ENCODE measurements at regions not wholly inside any gene's neighbourhood (a gene's known extent, or its start where the extent isn't known, plus 50 kb on each side); places are given as distances from the start of the nearest gene placed in this dataset.

GRCh38 chr5:42905827-42906226 lies 94.1 kb upstream of the SELENOP start:
- intact Hi-C loops (cut with DNase I), result no loop called here
- H3K4me1 ChIP-seq, result peaks cover 0 to 8% (median 0%) of the 10 kb centered on the region in 4 donors
- no peaks in the 10 kb centered on the region for H3K36me3 ChIP-seq
- no peak overlapping the region for H3K27ac ChIP-seq
- DNase-seq (no peak), ATAC-seq (no peak)
- no peaks in the 10 kb centered on the region for H3K27me3 ChIP-seq
- H3K4me3 ChIP-seq, result no peak overlapping the region
- 100% methylated on average over 1 of the region's 1 CpG for WGBS (ENCODE audit: insufficient coverage, low coverage, low lambda C conversion rate, missing lambda C conversion rate)
- H3K9me3 ChIP-seq, result no peaks in the 10 kb centered on the region
- TF ChIP-seq POLR2A (IDR thresholded peaks at IDR 0.05) (no peak), CTCF (IDR thresholded peaks at IDR 0.05) (no peak)

- intact Hi-C loops (cut with DNase I), result no loop called here
- no peaks in the 10 kb centered on the region for H3K4me1 ChIP-seq
- H3K36me3 ChIP-seq, result no peaks in the 10 kb centered on the region
- WGBS (ENCODE audit: insufficient coverage, low coverage, low lambda C conversion rate, missing lambda C conversion rate), result 100% methylated on average over 1 of the region's 1 CpG
- H3K9me3 ChIP-seq, result no peaks in the 10 kb centered on the region
- H3K4me3 ChIP-seq, result no peak overlapping the region
- ATAC-seq, result no peak
- no peak for TF ChIP-seq POLR2A (IDR thresholded peaks at IDR 0.05)
- no peak for TF ChIP-seq CTCF (IDR thresholded peaks at IDR 0.05)
- no peaks in the 10 kb centered on the region for H3K27me3 ChIP-seq
- no peak overlapping the region for H3K27ac ChIP-seq
- DNase-seq, result no peak
Measured at GRCh38 chr5:42900734-42901133, 89.0 kb upstream of the SELENOP start.

GRCh38 chr5:42898760-42899159 lies 87.1 kb upstream of the SELENOP start:
- intact Hi-C loops (cut with DNase I), result no loop called here
- no peak overlapping the region for H3K27ac ChIP-seq
- H3K27me3 ChIP-seq, result no peaks in the 10 kb centered on the region
- no peak for ATAC-seq
- no peak for TF ChIP-seq POLR2A (IDR thresholded peaks at IDR 0.05)
- TF ChIP-seq CTCF (IDR thresholded peaks at IDR 0.05), result no peak
- H3K36me3 ChIP-seq, result no peaks in the 10 kb centered on the region
- no peaks in the 10 kb centered on the region for H3K4me1 ChIP-seq
- H3K4me3 ChIP-seq, result no peak overlapping the region
- H3K9me3 ChIP-seq, result no peaks in the 10 kb centered on the region
- WGBS (ENCODE audit: insufficient coverage, low coverage, low lambda C conversion rate, missing lambda C conversion rate), result 92% methylated on average over 7 of the region's 14 CpGs
- DNase-seq, result no peak

- intact Hi-C loops (cut with DNase I), result no loop called here
- no CpG with 5 or more reads among the region's 3 CpGs for WGBS (ENCODE audit: insufficient coverage, low coverage, low lambda C conversion rate, missing lambda C conversion rate)
- ATAC-seq (no peak), DNase-seq (no peak)
- no peaks in the 10 kb centered on the region for H3K27me3 ChIP-seq
- no peaks in the 10 kb centered on the region for H3K9me3 ChIP-seq
- no peaks in the 10 kb centered on the region for H3K4me1 ChIP-seq
- H3K27ac ChIP-seq, result no peak overlapping the region
- H3K4me3 ChIP-seq, result no peak overlapping the region
- H3K36me3 ChIP-seq, result no peaks in the 10 kb centered on the region
- TF ChIP-seq CTCF (IDR thresholded peaks at IDR 0.05) (no peak), POLR2A (IDR thresholded peaks at IDR 0.05) (no peak)
Measured at GRCh38 chr5:42896523-42896922, 84.8 kb upstream of the SELENOP start.

GRCh38 chr5:42894057-42894456 lies 82.4 kb upstream of the SELENOP start:
- no CpG with 5 or more reads among the region's 20 CpGs for WGBS (ENCODE audit: insufficient coverage, low coverage, low lambda C conversion rate, missing lambda C conversion rate)
- intact Hi-C loops (cut with DNase I), result no loop called here
- peak; percentile 51 to 67 (median 58) for ATAC-seq

More at GRCh38 chr5:42894057-42894456, 82.4 kb upstream of the SELENOP start:
- Histone ChIP-seq H3K4me3 (no peak overlapping the region), H3K27me3 (no peaks in the 10 kb centered on the region), H3K36me3 (no peaks in the 10 kb centered on the region), H3K4me1 (peaks cover 0 to 9% (median 0%) of the 10 kb centered on the region in 4 donors), H3K27ac (no peak overlapping the region), H3K9me3 (no peaks in the 10 kb centered on the region)
- no peak for DNase-seq
- TF ChIP-seq CTCF (IDR thresholded peaks at IDR 0.05), result peak in 3 of 4 donors; percentile 24 to 42 (median 36)
- no peak for TF ChIP-seq POLR2A (IDR thresholded peaks at IDR 0.05)

All from right lobe of liver (tissue), 6 donors.